GM12874 (cell line): ENCODE measurements at regions not wholly inside any gene's neighbourhood (a gene's known extent, or its start where the extent isn't known, plus 50 kb on each side); places are given as distances from the start of the nearest gene placed in this dataset.

Source experiments
- CTCF ChIP-seq: IDR thresholded peaks from 2 replicates; pipeline ENCODE4 v1.5.1; 2011; ENCODE audit warnings: low read depth, mild to moderate bottlenecking, control low read depth, low read length, moderate library complexity; ENCODE audit not compliant: insufficient read depth

- TF ChIP-seq CTCF, result no peak
Observed at GRCh38 chr12:31906557-31907301, 52.5 kb upstream of the RESF1 start.

- TF ChIP-seq CTCF, result no peak
Observed at GRCh38 chr12:31903025-31903424, 56.2 kb upstream of the RESF1 start.

GRCh38 chr12:31900271-31900670, 58.9 kb upstream of the RESF1 start:
- TF ChIP-seq CTCF, result no peak

GRCh38 chr12:31899109-31899508, 60.1 kb upstream of the RESF1 start:
- TF ChIP-seq CTCF, result no peak

GRCh38 chr12:31897781-31898503, 61.3 kb upstream of the RESF1 start:
- TF ChIP-seq CTCF, result no peak

- TF ChIP-seq CTCF, result no peak
Observed at GRCh38 chr12:31896514-31897039, 62.6 kb upstream of the RESF1 start.

GRCh38 chr12:31895449-31896150, 63.6 kb upstream of the RESF1 start:
- TF ChIP-seq CTCF, result no peak
